ENCODE measurements at regions not wholly inside any gene's neighbourhood (a gene's known extent, or its start where the extent isn't known, plus 50 kb on each side); places are given as distances from the start of the nearest gene placed in this dataset.

DNA sequence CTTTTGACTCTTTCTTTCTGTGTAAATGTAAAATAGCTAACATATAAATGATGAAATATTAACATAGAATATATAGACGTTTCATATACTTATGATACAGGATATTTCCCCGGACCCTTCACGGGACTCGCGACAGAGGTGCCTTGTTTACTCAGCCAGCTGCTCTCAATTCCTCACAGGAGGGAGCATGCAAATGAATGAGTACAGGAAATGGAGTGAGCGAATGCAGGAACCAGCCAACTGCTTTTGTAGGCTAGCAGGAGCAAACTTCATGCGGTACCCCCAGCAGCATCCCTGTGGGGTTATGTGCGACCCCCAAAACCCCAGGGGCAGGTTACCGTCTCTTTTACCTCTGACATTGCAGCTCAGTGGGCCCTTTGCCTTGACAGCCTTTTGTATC is 110.3 kb upstream of the PDHA2 start:
- Mint-ChIP-seq H3K4me3 (no peak overlapping the region), H3K27me3 (ENCODE audit: low read depth) (no peaks in the 10 kb centered on the region), H3K4me1 (peaks cover 7% of the 10 kb centered on the region), H3K36me3 (ENCODE audit: low read depth) (no peaks in the 10 kb centered on the region), H3K9me3 (peaks cover 5% of the 10 kb centered on the region), H3K27ac (ENCODE audit: unreplicated experiment) (no peak overlapping the region)
- no peak for TF ChIP-seq CTCF (conservative IDR thresholded peaks at IDR 0.05)
- no peak for DNase-seq (ENCODE audit: low read depth, low spot score)

- no peaks in the 10 kb centered on the region for H3K27me3 Mint-ChIP-seq (ENCODE audit: low read depth)
- no peaks in the 10 kb centered on the region for H3K36me3 Mint-ChIP-seq (ENCODE audit: low read depth)
- H3K4me1 Mint-ChIP-seq: peaks cover 7% of the 10 kb centered on the region
- H3K9me3 Mint-ChIP-seq: no peaks in the 10 kb centered on the region
- no peak for TF ChIP-seq CTCF (conservative IDR thresholded peaks at IDR 0.05)
- H3K27ac Mint-ChIP-seq (ENCODE audit: unreplicated experiment): no peak overlapping the region
- no peak for DNase-seq (ENCODE audit: low read depth, low spot score)
- no peak overlapping the region for H3K4me3 Mint-ChIP-seq
Measured at GRCh38 chr4:95728145-95728544, 111.7 kb upstream of the PDHA2 start.

- Mint-ChIP-seq H3K27ac (ENCODE audit: unreplicated experiment) (peak overlapping the region; percentile 78), H3K4me3 (no peak overlapping the region), H3K4me1 (no peaks in the 10 kb centered on the region), H3K9me3 (peaks cover 7% of the 10 kb centered on the region), H3K27me3 (ENCODE audit: low read depth) (no peaks in the 10 kb centered on the region), H3K36me3 (ENCODE audit: low read depth) (no peaks in the 10 kb centered on the region)
- DNase-seq (ENCODE audit: low read depth, low spot score): no peak
- TF ChIP-seq CTCF (conservative IDR thresholded peaks at IDR 0.05): no peak
Measured at GRCh38 chr4:95715830-95716229, 124.1 kb upstream of the PDHA2 start.

DNA sequence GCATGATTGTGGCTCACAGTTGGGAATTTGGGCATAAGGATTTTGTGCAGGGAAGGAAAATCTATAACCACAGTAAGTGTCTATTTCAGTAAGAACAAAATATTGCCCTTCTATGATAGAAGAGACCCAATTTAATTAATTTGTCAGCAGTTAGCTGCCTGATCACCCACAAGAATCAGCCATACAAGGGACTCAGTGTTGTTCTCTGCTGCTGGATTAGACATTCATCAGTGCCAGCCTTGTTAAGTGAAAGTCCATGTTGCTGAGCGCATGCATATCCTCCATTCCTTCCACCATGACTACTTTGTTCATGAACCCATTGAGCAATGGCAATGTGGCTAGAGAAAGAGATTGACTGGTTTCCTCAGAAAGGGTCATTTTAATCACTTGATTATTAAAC is 125.3 kb upstream of the PDHA2 start:
- Mint-ChIP-seq H3K9me3 (peaks cover 7% of the 10 kb centered on the region), H3K4me1 (no peaks in the 10 kb centered on the region), H3K27ac (ENCODE audit: unreplicated experiment) (no peak overlapping the region), H3K36me3 (ENCODE audit: low read depth) (no peaks in the 10 kb centered on the region), H3K27me3 (ENCODE audit: low read depth) (no peaks in the 10 kb centered on the region), H3K4me3 (no peak overlapping the region)
- TF ChIP-seq CTCF (conservative IDR thresholded peaks at IDR 0.05): no peak
- DNase-seq (ENCODE audit: low read depth, low spot score): no peak

- peaks cover 2% of the 10 kb centered on the region for H3K36me3 Mint-ChIP-seq (ENCODE audit: low read depth)
Measured at GRCh38 chr4:95705323-95705722, 134.6 kb upstream of the PDHA2 start.

More at GRCh38 chr4:95705323-95705722, 134.6 kb upstream of the PDHA2 start:
- Mint-ChIP-seq H3K27ac (ENCODE audit: unreplicated experiment) (no peak overlapping the region), H3K9me3 (peaks cover 9% of the 10 kb centered on the region), H3K4me1 (no peaks in the 10 kb centered on the region), H3K4me3 (no peak overlapping the region), H3K27me3 (ENCODE audit: low read depth) (no peaks in the 10 kb centered on the region)
- TF ChIP-seq CTCF (conservative IDR thresholded peaks at IDR 0.05): no peak
- no peak for DNase-seq (ENCODE audit: low read depth, low spot score)
